Stimulated activated CD4-positive, alpha-beta T cell treated with anti-CD3 and anti-CD28 coated beads, Interleukin-4, amount 100 ng/mL, for 1 hour (primary cell): ENCODE measurements at regions not wholly inside any gene's neighbourhood (a gene's known extent, or its start where the extent isn't known, plus 50 kb on each side); places are given as distances from the start of the nearest gene placed in this dataset.

ENCODE experiments used
- DNase-seq: peaks from one replicate; pipeline ENCODE4 v3.0.0-alpha.2; 2020

DNA sequence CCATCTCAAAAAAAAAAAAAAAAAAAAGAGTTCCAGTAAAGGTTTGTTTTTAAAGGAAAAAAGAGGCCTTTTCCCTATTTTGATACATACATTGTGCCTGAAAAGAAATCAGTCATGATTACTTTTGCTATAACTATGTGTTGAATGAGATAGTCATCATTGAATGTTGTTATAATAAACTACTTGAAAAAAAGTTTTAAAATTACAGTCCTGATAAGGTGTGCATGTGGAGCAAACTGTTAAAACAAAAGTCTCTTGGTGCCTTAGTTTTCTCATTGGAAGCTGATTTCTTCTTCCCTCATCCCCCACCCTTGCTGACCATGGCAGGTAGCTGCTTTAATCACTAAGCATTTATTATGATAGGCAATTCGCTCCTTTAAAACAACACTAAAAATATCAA, 172.3 kb upstream of the TBCA start:
- no peak for DNase-seq

DNA sequence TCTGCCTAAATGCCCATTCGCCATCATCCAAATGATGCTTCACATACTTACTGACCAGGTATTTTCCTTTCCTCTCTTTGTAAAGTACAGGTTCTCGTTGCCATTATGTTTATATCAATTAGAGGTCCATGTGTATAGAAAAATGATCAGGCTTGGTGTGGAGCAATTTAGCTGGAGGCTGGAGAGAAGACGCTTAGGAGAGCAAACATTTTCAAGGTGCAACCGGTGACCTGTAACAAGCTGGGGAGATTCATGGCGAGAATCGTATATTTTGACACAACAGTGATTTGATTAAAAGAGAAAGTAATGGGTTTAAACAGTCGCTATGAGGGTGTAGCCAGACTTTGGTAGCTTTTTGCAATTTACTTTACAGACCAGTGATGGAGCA, 170.9 kb upstream of the TBCA start:
- DNase-seq: no peak

GRCh38 chr5:77946381-77947040, 170.4 kb upstream of the TBCA start:
- no peak for DNase-seq

GRCh38 chr5:77945874-77946273, 169.7 kb upstream of the TBCA start:
- DNase-seq: no peak

DNA sequence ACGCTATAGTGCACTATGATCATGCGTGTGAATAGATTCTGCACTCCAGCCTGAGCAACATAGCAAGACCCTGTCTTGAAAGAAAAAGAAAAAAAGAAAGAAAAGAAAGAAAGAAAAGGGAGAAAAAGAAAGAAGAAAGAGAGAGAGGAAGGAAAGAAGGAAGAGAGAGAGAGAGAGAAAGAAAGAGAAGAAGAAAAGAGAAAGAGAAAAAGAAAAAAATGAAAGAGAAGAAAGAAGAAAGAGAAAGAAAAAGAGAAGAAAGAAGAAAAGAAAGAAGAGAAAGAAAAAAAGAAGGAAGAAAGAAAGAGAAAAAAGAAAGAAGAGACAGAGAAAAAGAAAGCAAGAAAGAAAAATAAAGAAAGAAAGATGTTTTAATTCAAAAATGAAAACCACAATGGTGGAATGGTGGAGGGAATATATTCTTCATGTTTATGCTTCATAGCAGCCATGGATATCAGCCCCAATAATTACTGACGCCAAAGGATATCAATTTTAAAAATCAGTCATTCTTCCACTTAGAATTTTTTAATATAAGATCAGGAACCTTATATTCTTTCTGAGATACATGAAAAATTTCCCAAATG, 168.7 kb upstream of the TBCA start:
- no peak for DNase-seq

- DNase-seq: no peak
Observed at GRCh38 chr5:77943851-77944250, 167.7 kb upstream of the TBCA start.

DNA sequence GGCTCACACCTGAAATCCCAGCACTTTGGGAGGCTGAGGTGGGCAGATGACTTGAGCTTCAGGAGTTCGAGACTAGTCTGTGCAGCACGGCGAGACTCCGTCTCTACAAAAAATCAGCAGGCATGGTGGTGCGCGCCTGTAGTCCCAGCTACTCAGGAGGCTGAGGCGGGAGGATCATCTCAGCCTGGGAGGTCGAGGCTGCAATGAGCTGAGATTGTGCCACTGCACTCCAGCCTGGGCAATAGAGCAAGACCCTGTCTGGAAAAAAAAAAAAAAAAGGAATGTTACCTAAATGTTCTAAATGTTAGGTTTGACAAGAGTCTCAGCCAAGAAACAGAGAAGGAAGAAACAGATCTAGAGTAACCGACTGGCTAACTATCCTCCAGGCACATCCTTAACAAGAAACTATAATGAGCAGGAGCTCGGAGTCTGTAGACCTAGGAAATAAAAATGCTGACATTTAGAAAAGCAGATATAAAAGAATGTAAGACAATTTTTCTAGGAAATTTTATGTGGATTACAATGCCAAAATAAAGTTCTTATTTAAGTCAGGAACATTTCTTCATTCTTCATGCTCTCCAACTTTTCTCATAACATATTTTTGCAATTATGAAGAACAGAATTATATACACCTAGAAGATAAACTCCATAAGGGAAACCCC, 166.6 kb upstream of the TBCA start:
- no peak for DNase-seq

DNA sequence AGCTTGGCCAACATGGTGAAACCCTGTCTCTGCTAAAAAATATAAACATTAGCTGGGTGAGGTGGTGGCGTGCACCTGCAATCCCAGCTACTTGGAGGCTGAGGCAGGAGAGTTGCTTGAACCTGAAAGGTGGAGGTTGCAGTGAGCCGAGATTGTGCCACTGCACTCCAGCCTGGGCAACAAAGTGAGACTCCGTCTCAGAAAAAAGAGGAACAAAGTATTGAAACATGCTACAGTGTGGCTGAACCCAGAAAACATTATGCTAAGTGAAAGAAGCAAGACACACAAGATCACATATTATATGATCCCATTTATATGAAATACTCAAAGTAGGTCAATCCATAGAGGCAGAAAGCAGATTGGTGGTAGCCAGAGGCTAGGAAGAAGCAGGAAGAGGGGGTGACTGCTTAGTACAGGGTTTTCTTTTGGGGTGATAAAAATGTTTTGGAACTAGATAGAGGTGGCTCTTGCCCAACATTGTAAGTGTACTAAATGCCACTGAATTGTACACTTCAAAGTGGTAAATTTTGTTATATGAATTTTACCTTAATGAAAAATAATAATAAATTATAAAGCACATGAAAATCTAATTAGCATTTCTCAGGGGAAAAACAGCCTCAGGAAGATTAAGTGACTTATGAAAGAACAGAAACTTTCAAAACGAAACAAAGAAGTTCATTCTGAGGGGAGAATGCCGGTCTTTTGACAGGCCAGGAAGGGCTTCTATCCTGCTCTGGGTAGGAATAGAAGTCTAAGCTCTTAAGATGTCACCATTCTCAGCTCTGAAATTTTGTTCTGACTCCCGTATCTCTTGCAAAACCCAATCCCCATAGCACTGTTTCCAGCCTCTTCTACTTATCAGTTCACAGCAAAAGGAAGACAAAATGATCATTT, 161.1 kb upstream of the TBCA start:
- DNase-seq: no peak

DNA sequence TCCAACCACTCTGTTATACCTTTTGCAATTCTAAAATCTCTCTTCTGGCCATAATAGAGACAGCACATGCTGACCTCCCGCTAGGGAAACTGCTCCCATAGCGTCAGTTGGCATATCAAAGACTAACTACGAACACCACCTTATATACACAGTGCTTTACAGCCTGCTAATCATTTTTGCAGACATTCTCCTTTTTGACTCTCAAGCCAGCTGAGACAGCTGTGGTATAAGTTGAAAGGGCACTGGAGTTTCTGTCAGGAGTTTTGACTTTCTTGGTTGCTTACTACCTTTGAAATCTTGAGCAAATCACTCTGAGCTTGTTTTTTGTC, 160.2 kb upstream of the TBCA start:
- DNase-seq: no peak

DNA sequence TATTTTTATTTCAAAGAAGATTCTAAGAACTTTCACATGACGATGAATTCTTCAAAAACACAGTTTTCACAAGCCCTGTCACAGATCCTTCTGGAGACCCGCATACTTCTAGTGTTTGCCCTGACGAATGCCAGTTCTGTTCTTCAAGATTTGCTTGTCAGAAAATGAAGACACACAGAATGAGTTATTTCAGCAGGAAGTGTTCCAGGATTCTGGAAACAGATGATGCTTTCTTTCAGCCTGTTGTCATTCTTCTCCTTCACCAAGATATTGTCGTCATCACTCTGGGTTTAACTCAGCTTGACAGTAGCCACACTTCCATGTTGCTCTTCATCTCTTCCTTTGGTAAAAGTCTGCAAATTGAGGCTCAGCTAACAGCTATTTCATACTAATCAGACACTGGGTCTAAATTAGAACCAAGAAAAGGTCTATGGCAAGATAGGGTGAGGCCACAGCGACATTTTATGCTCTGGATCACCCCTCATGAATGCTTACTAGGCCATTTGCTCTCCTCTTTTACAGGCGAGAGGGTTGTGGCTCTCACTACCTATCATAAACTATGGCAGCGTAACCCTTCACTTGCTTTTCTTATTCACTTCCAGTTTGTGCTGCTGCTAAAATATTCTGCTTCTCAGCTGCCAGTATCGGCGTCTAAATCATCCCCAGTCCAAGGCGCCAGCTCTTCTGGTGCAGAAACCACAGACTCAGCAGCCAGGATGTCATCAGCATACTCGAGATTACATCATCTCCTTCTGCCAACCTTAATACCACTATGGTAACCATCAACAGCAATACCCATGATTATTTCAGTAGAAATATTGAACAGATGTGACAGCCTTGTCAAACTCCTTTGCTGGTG, 159.6 kb upstream of the TBCA start:
- no peak for DNase-seq

DNA sequence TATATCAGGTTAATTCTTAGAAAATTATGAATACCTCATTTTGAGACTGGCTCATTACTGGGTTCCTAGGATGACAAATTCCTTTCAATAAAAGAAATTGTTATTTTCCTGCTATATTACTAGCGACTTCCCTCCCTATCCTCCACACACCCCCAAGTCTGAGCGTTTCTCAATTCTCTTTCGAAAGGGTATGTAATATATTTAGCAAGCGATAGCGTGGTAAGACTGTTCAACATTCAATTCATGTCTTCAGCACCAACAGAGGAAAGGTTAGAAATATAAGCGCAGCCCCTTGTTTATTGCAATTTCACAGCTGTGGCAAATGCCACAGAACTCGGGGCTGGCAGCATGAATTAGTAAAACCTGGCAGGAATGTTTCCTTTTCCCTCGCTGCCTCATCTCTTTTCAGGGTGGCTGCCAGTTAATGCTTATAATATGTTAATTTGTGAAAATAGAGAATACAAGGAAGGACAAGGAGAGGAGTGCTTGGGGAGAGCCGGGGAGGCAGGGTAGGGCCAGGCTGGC, 152.7 kb upstream of the TBCA start:
- DNase-seq: no peak

DNA sequence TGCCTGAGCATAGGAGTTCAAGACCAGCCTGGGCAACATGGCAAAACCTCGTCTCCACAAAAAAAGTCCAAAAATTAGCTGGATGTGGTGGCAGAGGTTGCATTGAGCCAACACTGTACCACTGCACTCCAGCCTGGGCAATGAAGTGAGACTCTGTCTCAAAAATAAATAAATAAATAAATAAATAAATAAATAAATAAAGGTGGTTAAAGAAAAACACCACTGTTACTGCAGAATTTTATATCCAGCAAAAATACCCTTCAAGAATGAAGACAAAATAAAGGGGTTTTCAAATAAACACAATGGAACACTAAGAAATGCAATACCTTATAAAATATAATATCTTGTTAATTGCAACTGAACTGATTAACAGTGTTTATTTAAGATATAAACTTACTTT, 150.2 kb upstream of the TBCA start:
- no peak for DNase-seq

GRCh38 chr5:77925503-77925902, 149.4 kb upstream of the TBCA start:
- no peak for DNase-seq

- no peak for DNase-seq
Observed at GRCh38 chr5:77924081-77924480, 147.9 kb upstream of the TBCA start.

DNA sequence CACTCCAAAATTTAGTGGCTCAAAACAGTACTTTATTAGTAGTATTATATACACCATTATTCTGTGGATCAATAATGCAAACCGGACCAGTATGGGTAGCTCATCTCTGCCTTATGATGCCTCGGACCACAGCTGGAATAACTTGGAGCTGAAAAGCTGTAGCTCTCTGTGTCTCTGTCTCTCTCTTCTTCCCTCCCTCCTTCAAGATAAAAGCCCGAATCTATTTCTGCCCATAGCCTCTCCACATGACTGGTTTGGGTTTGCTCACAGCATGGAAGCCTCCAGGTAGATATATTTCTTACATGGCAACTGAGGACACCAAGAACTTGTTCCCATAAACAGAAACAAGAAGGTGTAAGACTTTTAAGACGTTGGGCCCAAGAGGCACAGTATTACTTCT, 147.5 kb upstream of the TBCA start:
- no peak for DNase-seq

DNA sequence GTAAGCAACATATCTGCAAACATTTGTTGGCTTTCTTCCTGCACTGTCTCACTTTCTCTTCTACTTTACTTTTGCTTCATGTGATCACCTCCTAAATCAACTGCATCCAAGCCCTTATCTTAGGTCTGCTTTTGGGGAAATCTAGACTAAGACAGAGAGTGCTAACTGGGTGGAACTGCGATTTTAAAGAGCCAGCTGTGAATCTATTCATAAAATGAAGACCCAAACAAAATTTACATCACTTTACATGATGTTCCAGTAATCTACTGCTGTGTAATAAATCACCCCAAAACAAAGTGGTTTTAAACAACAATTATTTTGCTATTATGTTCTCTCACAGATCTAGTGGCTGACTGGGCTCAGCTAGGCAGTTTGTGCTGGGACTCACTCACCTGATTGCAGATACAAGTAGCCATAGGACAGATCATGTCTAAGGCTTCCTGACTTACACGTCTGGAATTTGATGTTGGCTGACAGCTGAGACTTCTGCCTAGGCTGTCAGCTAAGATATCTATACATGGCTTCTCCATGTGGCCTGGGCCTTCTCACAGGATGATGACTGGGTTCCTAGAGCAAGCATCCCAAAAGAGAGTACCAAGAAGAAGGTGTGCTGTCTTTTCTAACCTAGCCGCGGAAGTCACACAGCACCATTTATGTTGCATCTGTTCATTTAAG, 145.1 kb upstream of the TBCA start:
- no peak for DNase-seq

- no peak for DNase-seq
Observed at GRCh38 chr5:77920359-77921058, 144.4 kb upstream of the TBCA start.

DNA sequence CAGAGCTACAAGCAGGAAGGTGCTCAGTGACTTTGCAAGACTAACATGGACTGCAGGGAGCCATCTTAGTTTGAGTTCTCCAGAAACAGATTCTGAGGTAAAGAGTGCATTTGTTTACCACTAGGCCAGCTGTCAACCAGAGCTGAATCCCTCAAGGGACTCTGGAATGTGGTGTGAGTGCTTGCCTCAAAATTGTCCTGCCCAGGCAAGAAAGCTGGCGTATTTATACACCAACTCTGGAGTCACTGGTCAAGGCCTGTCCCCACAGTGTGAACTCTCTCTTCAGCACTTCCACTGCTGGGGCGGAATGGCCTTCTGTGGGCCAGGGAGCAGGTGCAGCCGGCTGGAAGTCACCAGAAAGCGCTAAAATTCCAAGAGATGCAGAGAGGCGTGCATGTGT, 139.2 kb upstream of the TBCA start:
- DNase-seq: no peak

DNA sequence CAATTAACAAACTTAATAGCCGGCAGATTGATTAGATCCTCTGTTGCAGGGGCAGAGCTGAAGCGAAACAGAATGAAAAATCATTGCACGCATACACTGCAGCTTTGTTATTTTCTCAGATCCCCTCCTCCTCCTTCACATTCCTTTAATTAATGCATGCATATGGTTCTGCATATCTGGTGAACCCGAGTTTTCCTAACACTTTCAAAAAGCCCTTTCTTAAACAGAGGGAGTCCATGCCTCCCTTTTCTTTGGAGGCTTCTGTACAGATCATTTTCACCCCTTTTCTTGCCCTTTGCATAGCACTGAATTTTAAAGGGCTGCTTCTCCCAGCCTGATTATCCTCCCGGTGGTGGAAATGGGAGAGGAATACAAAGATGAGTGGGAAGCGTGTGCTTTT, 136.6 kb upstream of the TBCA start:
- DNase-seq: no peak

GRCh38 chr5:77910602-77911188, 134.6 kb upstream of the TBCA start:
- DNase-seq: no peak

- DNase-seq: no peak
Observed at GRCh38 chr5:77909237-77909636, 133.1 kb upstream of the TBCA start.
